ENCODE measurements at regions not wholly inside any gene's neighbourhood (a gene's known extent, or its start where the extent isn't known, plus 50 kb on each side); places are given as distances from the start of the nearest gene placed in this dataset.
"Not testable (repeated sequence)": the region's sequence is repeated elsewhere in the genome, so short reads cannot be mapped to it uniquely, and the experiment has no call there.

DNA sequence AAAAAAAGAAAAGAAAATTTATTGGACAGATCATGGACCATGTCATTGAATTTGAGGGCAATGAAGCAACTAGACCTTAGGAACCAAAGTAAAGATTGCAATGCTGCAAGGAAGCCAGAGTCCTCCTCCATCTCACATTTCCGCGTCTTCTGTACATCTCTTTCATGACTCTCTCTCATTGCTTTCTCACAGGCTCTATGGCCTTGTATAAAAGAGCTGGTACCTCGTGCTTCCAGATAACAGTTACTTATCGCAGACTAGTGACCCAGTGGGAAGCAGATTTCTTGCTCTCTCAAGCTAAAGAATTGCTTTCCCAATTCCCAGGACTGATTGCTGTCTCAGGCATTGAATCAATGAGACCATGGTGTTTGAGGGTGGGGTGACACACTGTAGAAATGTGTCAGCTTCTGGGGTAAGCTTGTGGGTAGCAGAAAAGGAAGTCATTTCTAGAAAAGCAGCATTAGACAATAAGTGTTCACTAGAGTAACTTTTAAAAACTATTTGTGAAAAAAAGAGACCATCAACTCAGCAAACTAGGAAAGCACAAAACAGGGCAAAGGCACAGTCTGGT, 635.3 kb downstream of the UTRN start:
- H3K9me3 ChIP-seq (ENCODE audit: control insufficient read depth in 1 of 2, insufficient read depth in 1 of 2, low read length in 2 of 2) = no peaks in the 10 kb centered on the region
- CTCF ChIA-PET = no interaction called here
- peak in 1 of 14 experiments; percentile 19 for DNase-seq
- H3K27me3 ChIP-seq (ENCODE audit: control insufficient read depth in 1 of 2, insufficient read depth in 2 of 2, low read length in 2 of 2) = no peaks in the 10 kb centered on the region
- H3K4me3 ChIP-seq (ENCODE audit: low read length) = no peak overlapping the region
- no peak for ATAC-seq (ENCODE audit: poor library complexity)
- H3K27ac Mint-ChIP-seq = no peak overlapping the region
- H3K36me3 Mint-ChIP-seq (ENCODE audit: low read depth) = no peaks in the 10 kb centered on the region
- no peak overlapping the region for H3K27ac ChIP-seq (ENCODE audit: low read depth in 1 of 2, low read length in 2 of 2)
- no peaks in the 10 kb centered on the region for H3K4me1 ChIP-seq (ENCODE audit: insufficient read depth, low read length)
- no peaks in the 10 kb centered on the region for H3K4me1 Mint-ChIP-seq (ENCODE audit: low read depth)
- H3K27me3 Mint-ChIP-seq = peaks cover 12% of the 10 kb centered on the region
- H3K9me3 Mint-ChIP-seq = no peaks in the 10 kb centered on the region
- intact Hi-C loops (cut with DNase I, micrococcal nuclease) = no loop called here
- no peak overlapping the region for H3K4me3 Mint-ChIP-seq
- TF ChIP-seq, protein P1, sequence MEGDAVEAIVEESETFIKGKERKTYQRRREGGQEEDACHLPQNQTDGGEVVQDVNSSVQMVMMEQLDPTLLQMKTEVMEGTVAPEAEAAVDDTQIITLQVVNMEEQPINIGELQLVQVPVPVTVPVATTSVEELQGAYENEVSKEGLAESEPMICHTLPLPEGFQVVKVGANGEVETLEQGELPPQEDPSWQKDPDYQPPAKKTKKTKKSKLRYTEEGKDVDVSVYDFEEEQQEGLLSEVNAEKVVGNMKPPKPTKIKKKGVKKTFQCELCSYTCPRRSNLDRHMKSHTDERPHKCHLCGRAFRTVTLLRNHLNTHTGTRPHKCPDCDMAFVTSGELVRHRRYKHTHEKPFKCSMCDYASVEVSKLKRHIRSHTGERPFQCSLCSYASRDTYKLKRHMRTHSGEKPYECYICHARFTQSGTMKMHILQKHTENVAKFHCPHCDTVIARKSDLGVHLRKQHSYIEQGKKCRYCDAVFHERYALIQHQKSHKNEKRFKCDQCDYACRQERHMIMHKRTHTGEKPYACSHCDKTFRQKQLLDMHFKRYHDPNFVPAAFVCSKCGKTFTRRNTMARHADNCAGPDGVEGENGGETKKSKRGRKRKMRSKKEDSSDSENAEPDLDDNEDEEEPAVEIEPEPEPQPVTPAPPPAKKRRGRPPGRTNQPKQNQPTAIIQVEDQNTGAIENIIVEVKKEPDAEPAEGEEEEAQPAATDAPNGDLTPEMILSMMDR (IDR thresholded peaks at IDR 0.05) = no peak
- no peaks in the 10 kb centered on the region for H3K36me3 ChIP-seq (ENCODE audit: insufficient read depth, low read length)
- POLR2A ChIA-PET = no interaction called here

DNA sequence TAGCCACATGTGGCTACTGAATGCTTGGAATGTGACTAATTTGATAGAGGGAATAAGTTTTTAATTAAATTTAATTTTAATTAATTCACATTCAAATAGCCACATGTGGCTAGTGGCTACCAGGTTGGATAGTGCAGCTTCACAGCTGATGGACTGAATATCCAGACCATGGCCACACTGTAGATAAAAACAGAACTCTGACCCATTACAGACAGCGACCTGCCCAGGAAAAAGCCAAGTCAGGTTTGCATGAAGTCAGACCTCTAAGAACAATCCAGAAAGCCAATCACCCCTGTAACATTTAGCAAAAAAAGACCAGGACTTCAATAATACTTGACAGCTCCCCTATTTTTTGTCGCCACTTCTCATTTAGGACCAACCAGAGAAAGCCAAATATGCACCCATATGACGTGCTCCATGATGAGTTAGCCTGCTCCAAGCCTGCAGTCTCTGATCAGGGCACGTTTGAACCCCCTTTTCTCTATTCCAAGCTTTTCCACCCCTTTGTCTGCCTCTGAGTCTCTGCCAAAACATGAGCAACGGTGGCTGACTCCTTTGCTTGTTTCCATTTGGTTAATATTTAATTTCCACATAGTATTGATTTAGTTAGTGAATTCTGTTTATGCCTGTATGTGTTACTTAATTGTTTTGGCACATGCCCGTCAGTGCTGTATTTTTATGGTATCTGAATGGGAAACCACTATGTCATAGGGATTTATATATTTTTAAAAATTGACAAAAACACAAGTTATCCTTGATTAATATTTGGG, 636.3 kb downstream of the UTRN start:
- Mint-ChIP-seq H3K27ac (no peak overlapping the region), H3K4me3 (no peak overlapping the region), H3K4me1 (ENCODE audit: low read depth) (no peaks in the 10 kb centered on the region), H3K36me3 (ENCODE audit: low read depth) (no peaks in the 10 kb centered on the region), H3K27me3 (peaks cover 9% of the 10 kb centered on the region), H3K9me3 (no peaks in the 10 kb centered on the region)
- Histone ChIP-seq H3K27me3 (ENCODE audit: control insufficient read depth in 1 of 2, insufficient read depth in 2 of 2, low read length in 2 of 2) (no peaks in the 10 kb centered on the region), H3K4me1 (ENCODE audit: insufficient read depth, low read length) (no peaks in the 10 kb centered on the region), H3K36me3 (ENCODE audit: insufficient read depth, low read length) (no peaks in the 10 kb centered on the region), H3K4me3 (ENCODE audit: low read length) (no peak overlapping the region), H3K9me3 (ENCODE audit: control insufficient read depth in 1 of 2, insufficient read depth in 1 of 2, low read length in 2 of 2) (no peaks in the 10 kb centered on the region), H3K27ac (ENCODE audit: low read depth in 1 of 2, low read length in 2 of 2) (no peak overlapping the region)
- POLR2A ChIA-PET = no interaction called here
- DNase-seq = no peak
- CTCF ChIA-PET = no interaction called here
- TF ChIP-seq, protein P1 (IDR thresholded peaks at IDR 0.05) = no peak
- intact Hi-C loops (cut with DNase I, micrococcal nuclease) = no loop called here
- ATAC-seq (ENCODE audit: poor library complexity) = no peak

DNA sequence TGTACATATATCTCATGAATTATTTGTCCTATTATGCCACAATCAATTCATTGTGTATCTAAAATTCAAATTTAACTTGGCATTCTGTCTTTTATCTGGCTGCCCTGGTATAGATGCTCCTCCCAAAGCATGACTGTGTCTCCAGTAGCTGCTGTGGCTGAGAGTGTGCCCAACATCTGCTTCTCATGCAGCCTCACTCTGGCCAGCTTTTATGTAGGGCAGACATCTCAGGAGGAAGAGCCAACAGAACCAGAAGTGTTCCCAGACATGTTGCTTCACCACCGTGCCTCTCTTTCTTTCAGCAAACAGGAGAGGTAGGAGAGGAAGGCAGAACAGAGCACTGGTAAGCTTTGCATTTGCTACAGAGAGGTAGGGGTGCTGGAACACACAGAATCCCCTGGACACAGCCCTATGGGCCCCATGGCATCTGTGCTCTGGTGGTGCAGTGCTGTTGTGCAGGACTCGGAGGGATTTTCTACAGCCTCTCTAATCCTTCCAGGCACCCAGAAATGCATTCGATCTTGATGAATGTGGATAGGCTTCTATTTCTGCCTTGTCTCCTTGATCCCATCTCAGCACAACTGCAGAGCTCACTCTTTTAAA, 637.1 kb downstream of the UTRN start:
- no peaks in the 10 kb centered on the region for H3K27me3 ChIP-seq (ENCODE audit: control insufficient read depth in 1 of 2, insufficient read depth in 2 of 2, low read length in 2 of 2)
- ATAC-seq (ENCODE audit: poor library complexity) (no peak), DNase-seq (no peak)
- intact Hi-C loops (cut with DNase I, micrococcal nuclease) = no loop called here
- Mint-ChIP-seq H3K4me3 (no peak overlapping the region), H3K9me3 (no peaks in the 10 kb centered on the region), H3K27ac (no peak overlapping the region), H3K4me1 (ENCODE audit: low read depth) (no peaks in the 10 kb centered on the region), H3K27me3 (peaks cover 6% of the 10 kb centered on the region), H3K36me3 (ENCODE audit: low read depth) (no peaks in the 10 kb centered on the region)
- ChIA-PET CTCF (no interaction called here), POLR2A (no interaction called here)
- H3K36me3 ChIP-seq (ENCODE audit: insufficient read depth, low read length) = no peaks in the 10 kb centered on the region
- no peak overlapping the region for H3K27ac ChIP-seq (ENCODE audit: low read depth in 1 of 2, low read length in 2 of 2)
- TF ChIP-seq, protein P1 (IDR thresholded peaks at IDR 0.05) = no peak
- H3K4me3 ChIP-seq (ENCODE audit: low read length) = no peak overlapping the region
- H3K9me3 ChIP-seq (ENCODE audit: control insufficient read depth in 1 of 2, insufficient read depth in 1 of 2, low read length in 2 of 2) = no peaks in the 10 kb centered on the region
- no peaks in the 10 kb centered on the region for H3K4me1 ChIP-seq (ENCODE audit: insufficient read depth, low read length)

DNA sequence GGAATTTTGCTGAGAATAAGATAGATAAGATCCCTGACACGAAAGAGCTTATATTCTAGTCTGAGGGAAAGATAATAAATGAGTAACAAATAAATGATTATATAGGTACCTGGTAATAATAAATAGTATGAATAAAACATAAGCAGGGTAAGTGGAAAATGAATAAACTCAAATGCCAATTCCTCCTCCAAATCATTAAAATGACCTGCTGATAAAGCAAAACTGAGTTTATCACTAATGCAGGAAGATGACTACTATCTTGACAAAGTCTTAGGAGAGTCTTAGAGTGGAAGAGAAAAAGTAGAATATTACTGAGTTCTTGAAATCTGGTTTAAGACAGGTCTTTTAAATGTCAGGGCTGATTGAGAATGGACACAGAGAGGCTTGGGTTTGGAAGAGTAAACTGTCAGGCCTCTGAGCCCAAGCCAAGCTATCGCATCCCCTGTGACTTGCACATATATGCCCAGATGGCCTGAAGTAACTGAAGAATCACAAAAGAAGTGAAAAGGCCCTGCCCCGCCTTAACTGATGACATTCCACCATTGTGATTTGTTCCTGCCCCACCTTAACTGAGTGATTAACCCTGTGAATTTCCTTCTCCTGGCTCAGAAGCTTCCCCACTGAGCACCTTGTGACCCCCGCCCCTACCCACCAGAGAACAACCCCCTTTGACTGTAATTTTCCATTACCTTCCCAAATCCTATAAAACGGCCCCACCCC, 637.8 kb downstream of the UTRN start:
- H3K9me3 Mint-ChIP-seq; intact Hi-C loops (cut with DNase I, micrococcal nuclease); ATAC-seq (ENCODE audit: poor library complexity); H3K27ac Mint-ChIP-seq; H3K27me3 Mint-ChIP-seq; H3K4me1 Mint-ChIP-seq (ENCODE audit: low read depth); DNase-seq; H3K9me3 ChIP-seq (ENCODE audit: control insufficient read depth in 1 of 2, insufficient read depth in 1 of 2, low read length in 2 of 2); H3K4me1 ChIP-seq (ENCODE audit: insufficient read depth, low read length); H3K36me3 Mint-ChIP-seq (ENCODE audit: low read depth); H3K4me3 Mint-ChIP-seq; CTCF ChIA-PET; H3K4me3 ChIP-seq (ENCODE audit: low read length); H3K36me3 ChIP-seq (ENCODE audit: insufficient read depth, low read length); POLR2A ChIA-PET; H3K27ac ChIP-seq (ENCODE audit: low read depth in 1 of 2, low read length in 2 of 2); H3K27me3 ChIP-seq (ENCODE audit: control insufficient read depth in 1 of 2, insufficient read depth in 2 of 2, low read length in 2 of 2): not testable (repeated sequence)

DNA sequence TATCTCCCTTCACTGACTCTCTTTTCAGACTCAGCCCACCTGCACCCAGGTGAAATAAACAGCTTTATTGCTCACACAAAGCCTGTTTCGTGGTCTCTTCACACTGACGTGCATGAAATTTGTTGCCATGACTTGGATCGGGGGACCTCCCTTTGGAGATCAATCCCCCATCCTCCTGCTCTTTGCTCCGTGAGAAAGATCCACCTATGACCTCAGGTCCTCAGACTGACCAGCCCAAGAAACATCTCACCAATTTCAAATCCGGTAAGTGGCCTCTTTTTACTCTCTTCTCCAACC, 638.3 kb downstream of the UTRN start:
- CTCF ChIA-PET; DNase-seq; H3K36me3 ChIP-seq (ENCODE audit: insufficient read depth, low read length); intact Hi-C loops (cut with DNase I, micrococcal nuclease); H3K9me3 Mint-ChIP-seq; H3K4me1 Mint-ChIP-seq (ENCODE audit: low read depth); H3K36me3 Mint-ChIP-seq (ENCODE audit: low read depth); H3K4me1 ChIP-seq (ENCODE audit: insufficient read depth, low read length); H3K27ac Mint-ChIP-seq; H3K4me3 Mint-ChIP-seq; ATAC-seq (ENCODE audit: poor library complexity); H3K27me3 ChIP-seq (ENCODE audit: control insufficient read depth in 1 of 2, insufficient read depth in 2 of 2, low read length in 2 of 2); H3K4me3 ChIP-seq (ENCODE audit: low read length); POLR2A ChIA-PET; H3K9me3 ChIP-seq (ENCODE audit: control insufficient read depth in 1 of 2, insufficient read depth in 1 of 2, low read length in 2 of 2); H3K27me3 Mint-ChIP-seq; H3K27ac ChIP-seq (ENCODE audit: low read depth in 1 of 2, low read length in 2 of 2): not testable (repeated sequence)

All from CD4-positive, alpha-beta T cell (primary cell).